ENCODE measurements at regions not wholly inside any gene's neighbourhood (a gene's known extent, or its start where the extent isn't known, plus 50 kb on each side); places are given as distances from the start of the nearest gene placed in this dataset.

DNA sequence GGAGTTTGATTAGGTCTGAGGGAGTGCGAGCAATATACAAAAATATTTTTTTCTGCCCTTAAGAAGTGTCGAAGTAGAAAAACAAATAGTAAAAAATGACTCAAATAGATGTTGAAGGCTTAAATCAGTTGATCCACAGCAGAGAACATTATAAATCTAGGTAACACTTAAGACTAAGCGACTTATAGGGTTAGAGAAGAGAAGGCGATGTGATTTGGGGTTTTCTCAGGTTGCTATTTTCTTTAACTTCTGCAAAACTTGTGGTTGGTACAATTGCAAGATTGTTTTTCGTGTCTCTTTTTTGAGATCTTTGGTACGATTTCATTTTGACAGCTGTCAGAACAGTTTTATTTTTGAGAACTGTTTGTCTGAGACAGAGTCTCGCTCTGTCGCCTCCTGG, 1479.5 kb downstream of the PCDH7 start:
- no peak for DNase-seq

GRCh38 chr4:32203340-32203739, 1483.2 kb downstream of the PCDH7 start:
- DNase-seq: no peak

GRCh38 chr4:32206756-32207155, 1486.6 kb downstream of the PCDH7 start:
- DNase-seq: no peak

- DNase-seq: no peak
Measured at GRCh38 chr4:32207456-32207855, 1487.3 kb downstream of the PCDH7 start.

DNA sequence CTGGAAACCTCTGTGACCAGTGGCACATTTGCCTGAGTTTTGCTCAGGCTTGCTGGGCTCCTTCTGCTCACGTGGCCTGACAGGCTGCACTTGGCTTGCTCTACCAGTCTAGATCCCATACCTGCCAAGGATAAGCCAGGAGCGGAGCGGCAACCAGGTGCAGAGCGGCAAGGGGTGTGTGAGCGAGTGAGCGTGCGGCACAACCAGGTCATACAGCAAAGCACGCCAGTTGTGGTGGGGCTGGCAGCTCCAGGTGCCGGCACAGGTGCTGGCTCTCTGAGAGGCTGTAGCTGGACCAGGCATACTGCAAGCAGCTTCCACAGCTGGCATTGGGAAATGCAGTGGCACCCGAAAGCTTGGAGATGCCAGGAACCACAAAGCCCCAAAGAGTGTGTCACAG, 1495.1 kb downstream of the PCDH7 start:
- no peak for DNase-seq

DNA sequence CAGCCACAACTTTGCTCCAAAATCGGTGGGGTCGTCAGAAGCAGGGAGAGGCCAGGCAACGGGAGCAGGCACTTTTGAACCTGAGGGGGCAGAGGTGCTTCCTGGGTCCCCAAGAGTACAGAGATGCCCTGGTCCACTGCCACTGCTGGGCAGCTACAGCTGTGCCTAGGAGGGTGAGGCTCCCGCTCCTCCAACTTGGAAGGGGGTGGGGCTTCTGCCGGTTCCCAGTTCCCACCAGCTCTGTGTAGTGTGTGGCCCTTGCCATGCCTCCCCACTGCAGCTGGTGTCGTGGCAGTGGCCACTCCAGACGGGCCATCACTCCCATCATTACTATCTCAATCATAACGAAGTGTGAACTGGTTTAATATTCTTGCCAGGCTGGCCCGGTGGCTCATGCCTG, 1496.3 kb downstream of the PCDH7 start:
- no peak for DNase-seq

- DNase-seq: no peak
Measured at GRCh38 chr4:32219306-32220075, 1499.3 kb downstream of the PCDH7 start.

- no peak for DNase-seq
Measured at GRCh38 chr4:32226204-32226603, 1506.0 kb downstream of the PCDH7 start.

DNA sequence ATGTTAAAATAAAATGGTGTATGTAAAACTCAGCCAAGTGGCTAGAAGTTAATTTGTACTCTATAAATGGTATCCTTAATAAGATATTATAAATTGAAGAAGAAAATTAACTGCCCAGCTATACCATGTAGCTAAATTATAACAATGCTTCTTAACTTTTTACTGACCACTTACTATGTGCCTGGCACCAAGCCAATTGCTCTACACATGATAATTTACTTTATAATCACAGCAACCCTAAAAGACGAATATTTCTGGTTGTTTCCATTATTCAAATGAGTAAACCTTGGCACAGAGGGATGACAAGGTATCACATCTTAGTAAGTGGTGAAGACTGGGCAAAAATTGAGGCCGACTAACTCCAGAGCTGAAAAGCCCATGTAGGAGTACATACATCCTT, 1506.6 kb downstream of the PCDH7 start:
- DNase-seq: no peak

GRCh38 chr4:32243926-32244325, 1523.8 kb downstream of the PCDH7 start:
- DNase-seq: no peak

DNA sequence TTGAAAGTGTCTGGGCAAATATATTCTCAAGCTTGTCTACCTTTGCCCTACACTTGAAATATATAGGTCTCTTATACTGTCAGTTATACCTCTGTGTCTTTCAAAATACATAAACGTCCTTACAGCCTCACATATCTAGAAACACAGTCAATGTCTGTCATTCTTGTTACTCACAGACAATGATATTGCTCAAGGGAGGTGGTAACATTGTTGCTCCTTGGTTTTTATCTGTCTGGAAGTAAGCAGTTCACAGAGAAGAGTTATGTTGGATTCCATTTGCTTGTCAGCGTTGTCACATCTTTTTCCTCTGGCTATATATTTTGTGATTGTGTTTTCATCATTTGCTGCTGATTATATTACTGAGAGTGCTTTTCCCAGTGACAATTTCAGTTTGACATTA, 1528.9 kb downstream of the PCDH7 start:
- DNase-seq: no peak

DNA sequence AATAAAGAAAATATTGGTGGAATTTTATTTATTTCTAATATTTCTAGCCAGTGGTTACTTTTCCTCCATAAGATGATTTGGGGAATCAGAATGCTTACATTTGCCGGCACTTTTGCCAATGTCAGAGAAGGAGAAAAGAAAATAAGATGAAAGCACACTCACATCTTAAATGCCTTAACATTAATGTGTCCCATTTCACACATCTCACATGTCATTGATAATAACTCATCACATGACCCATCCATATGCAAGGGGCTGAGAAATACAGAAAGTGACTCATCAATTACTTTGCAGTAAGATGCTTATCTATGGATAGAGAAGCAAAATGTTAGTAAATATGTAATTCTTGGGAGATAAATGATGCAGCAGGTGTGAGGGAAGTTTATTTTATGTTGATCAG, 1531.0 kb downstream of the PCDH7 start:
- DNase-seq: no peak

DNA sequence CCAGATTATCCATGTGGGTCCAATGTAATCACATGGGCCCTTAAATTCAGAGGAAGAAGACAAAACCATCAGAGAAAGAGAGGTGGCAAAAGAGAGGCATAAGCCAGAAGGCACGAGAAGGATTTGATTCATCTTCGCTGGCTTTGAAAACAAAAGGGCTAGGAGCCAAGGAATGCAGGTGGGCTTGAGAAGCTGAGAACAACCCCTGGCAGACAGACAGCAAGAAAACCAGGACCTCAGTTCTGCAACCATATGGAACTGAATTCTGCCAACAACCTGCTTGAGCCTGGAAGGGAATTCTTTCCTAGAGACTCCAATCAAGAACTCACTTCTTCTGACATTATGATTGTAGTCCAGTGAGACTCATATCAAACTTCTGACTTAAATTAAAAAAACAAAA, 1531.8 kb downstream of the PCDH7 start:
- no peak for DNase-seq

- no peak for DNase-seq
Measured at GRCh38 chr4:32254216-32254615, 1534.0 kb downstream of the PCDH7 start.

GRCh38 chr4:32258986-32259385, 1538.8 kb downstream of the PCDH7 start:
- no peak for DNase-seq

DNA sequence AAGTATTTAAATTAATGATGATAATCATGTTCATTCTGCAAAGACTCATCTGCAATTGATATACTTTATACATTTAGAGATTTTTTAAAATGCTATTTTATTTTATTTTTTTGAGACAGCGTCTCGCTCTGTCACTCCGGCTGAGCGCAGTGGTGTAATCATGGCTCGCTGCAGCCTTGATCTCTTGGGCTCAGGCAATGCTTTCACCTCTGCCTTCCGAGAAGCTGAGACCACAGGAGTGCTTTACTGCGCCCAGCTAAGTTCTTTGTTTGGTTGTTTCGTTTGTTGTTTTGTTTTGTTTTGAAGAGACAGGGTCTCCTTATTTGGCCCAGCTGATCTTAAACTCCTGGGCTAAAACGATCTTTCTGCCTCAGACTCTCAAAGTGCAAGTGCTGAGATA, 1541.0 kb downstream of the PCDH7 start:
- DNase-seq: no peak

GRCh38 chr4:32268863-32269262, 1548.7 kb downstream of the PCDH7 start:
- DNase-seq: no peak

DNA sequence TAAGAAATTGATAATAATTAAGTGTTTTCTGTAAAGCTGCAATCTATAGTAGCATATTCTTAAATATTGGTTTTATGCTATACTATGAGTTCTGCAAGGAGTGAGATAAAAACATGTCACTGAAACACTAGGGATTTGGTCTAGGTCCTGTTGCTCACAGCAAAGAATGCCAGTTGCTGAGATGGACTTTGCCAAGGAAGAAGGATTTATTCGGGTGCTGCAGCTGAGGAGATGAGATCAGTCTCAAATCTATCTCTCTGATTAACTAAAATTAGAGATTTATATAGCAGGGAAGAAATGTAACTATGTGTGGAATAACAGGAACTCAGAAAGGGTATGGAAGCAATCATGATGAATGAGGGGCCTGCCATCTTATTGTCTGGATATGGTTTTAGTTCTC, 1569.9 kb downstream of the PCDH7 start:
- DNase-seq: no peak

- no peak for DNase-seq
Measured at GRCh38 chr4:32318926-32319325, 1598.8 kb downstream of the PCDH7 start.

- DNase-seq: no peak
Measured at GRCh38 chr4:32321421-32321820, 1601.3 kb downstream of the PCDH7 start.

- no peak for DNase-seq
Measured at GRCh38 chr4:32334759-32335158, 1614.6 kb downstream of the PCDH7 start.

GRCh38 chr4:32337403-32337802, 1617.2 kb downstream of the PCDH7 start:
- DNase-seq: no peak

GRCh38 chr4:32340591-32340990, 1620.4 kb downstream of the PCDH7 start:
- no peak for DNase-seq

DNA sequence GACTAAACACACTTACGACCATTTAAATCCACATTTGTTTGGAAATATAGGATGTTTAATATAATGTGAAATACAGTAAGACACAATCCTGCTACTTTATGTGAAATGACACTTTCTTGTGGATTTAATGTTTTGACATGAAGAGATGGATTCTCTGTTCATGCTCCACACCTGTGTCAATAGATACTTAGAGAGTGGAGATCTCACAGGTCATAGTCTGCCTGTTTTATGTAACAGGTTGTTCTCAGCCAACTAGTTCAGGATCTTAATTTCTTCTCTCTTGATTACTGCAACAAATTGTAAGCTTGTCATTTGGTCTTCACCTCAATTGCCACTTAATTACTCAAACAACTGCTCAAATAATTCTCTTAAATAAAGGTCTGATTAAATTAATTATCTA, 1621.2 kb downstream of the PCDH7 start:
- no peak for DNase-seq

DNA sequence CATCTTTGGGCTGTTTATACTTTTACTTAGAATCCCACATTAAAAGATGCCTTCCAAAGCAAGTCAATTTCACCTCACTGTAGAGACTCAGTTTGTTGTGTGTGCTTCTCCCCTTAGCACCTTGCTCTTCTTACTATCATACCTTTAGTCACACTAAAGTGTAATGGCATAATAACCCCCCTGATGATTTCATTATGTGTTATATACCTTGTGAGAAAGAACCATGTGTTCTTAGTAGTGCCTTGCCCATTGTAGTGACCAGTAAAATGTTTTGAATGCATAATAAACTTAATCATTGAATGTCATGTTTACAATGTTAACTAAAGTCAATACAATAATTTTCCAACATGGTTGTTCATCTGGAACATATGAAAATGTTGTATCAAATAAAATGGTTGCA, 1621.9 kb downstream of the PCDH7 start:
- DNase-seq: no peak

Data from stimulated activated CD8-positive, alpha-beta memory T cell treated with anti-CD3 and anti-CD28 coated beads, Interleukin-4, amount 100 ng/mL, for 48 hours (primary cell).